Posterior cingulate gyrus (tissue), 11 donors: ENCODE measurements at regions not wholly inside any gene's neighbourhood (a gene's known extent, or its start where the extent isn't known, plus 50 kb on each side); places are given as distances from the start of the nearest gene placed in this dataset.

Experiments
- DNase-seq, 10 donors: peaks; one replicate each; pipeline versions ENCODE4 v3.0.0 to v3.0.0-alpha.2; 2020 to 2021; ENCODE audit warnings: mixed read lengths in 3 of 10
- intact Hi-C: fragments of 100-400 bp; cut with DNase I; formaldehyde crosslinking; loops from one replicate; pipeline ENCODE4 v1.15.1; 2023

GRCh38 chr9:117775591-117775990 is 71.4 kb downstream of the TLR4 start:
- intact Hi-C loops: no loop called here
- no peak for DNase-seq

- intact Hi-C loops: no loop called here
- no peak for DNase-seq
Observed at GRCh38 chr9:117777823-117778222, 73.6 kb downstream of the TLR4 start.

- no peak for DNase-seq
- intact Hi-C loops: loop anchor here (10.0 kb wide), 2 partner anchors 395 to 1505 kb away; no protein-coding TSS in a partner anchor
Observed at GRCh38 chr9:117779760-117780159, 75.6 kb downstream of the TLR4 start.

- DNase-seq: peak; percentile 67 to 97 (median 86)
- intact Hi-C loops: loop anchor here (1.0 to 10.0 kb wide), 4 partner anchors 139 to 1582 kb away; no protein-coding TSS in a partner anchor
Observed at GRCh38 chr9:117782931-117783788, 79.0 kb downstream of the TLR4 start.

- intact Hi-C loops: loop anchor here (1.0 to 10.0 kb wide), 4 partner anchors 140 to 1581 kb away; no protein-coding TSS in a partner anchor
- DNase-seq: no peak
Observed at GRCh38 chr9:117783828-117784227, 79.6 kb downstream of the TLR4 start.

GRCh38 chr9:117784996-117785395 is 80.8 kb downstream of the TLR4 start:
- intact Hi-C loops: loop anchor here (10.0 kb wide), 2 partner anchors 390 to 1500 kb away; no protein-coding TSS in a partner anchor
- no peak for DNase-seq

- intact Hi-C loops: loop anchor here (10.0 kb wide), 2 partner anchors 387 to 1497 kb away; no protein-coding TSS in a partner anchor
- no peak for DNase-seq
Observed at GRCh38 chr9:117787746-117788145, 83.5 kb downstream of the TLR4 start.

- no peak for DNase-seq
- intact Hi-C loops: no loop called here
Observed at GRCh38 chr9:117795271-117795670, 91.1 kb downstream of the TLR4 start.

GRCh38 chr9:117796681-117797080 is 92.5 kb downstream of the TLR4 start:
- intact Hi-C loops: no loop called here
- DNase-seq: peak in 1 of 10 donors; percentile 8

- DNase-seq: no peak
- intact Hi-C loops: no loop called here
Observed at GRCh38 chr9:117800389-117800788, 96.2 kb downstream of the TLR4 start.

- intact Hi-C loops: no loop called here
- no peak for DNase-seq
Observed at GRCh38 chr9:117809751-117810150, 105.5 kb downstream of the TLR4 start.

- no peak for DNase-seq
- intact Hi-C loops: no loop called here
Observed at GRCh38 chr9:117815315-117815714, 111.1 kb downstream of the TLR4 start.

- intact Hi-C loops: no loop called here
- no peak for DNase-seq
Observed at GRCh38 chr9:117815948-117816347, 111.7 kb downstream of the TLR4 start.

GRCh38 chr9:117821954-117822353 is 117.8 kb downstream of the TLR4 start:
- DNase-seq: no peak

GRCh38 chr9:117823576-117823975 is 119.4 kb downstream of the TLR4 start:
- DNase-seq: no peak
- intact Hi-C loops: no loop called here

More at GRCh38 chr9:117821954-117822353, 117.8 kb downstream of the TLR4 start:
- intact Hi-C loops: no loop called here

GRCh38 chr9:117825609-117826347 is 121.6 kb downstream of the TLR4 start:
- intact Hi-C loops: no loop called here
- no peak for DNase-seq

GRCh38 chr9:117826837-117827236 is 122.6 kb downstream of the TLR4 start:
- intact Hi-C loops: no loop called here
- no peak for DNase-seq

- DNase-seq: no peak
- intact Hi-C loops: no loop called here
Observed at GRCh38 chr9:117827456-117827855, 123.3 kb downstream of the TLR4 start.

- intact Hi-C loops: no loop called here
- DNase-seq: no peak
Observed at GRCh38 chr9:117828466-117828865, 124.3 kb downstream of the TLR4 start.

GRCh38 chr9:117835798-117836197 is 131.6 kb downstream of the TLR4 start:
- no peak for DNase-seq
- intact Hi-C loops: no loop called here

- no peak for DNase-seq
- intact Hi-C loops: no loop called here
Observed at GRCh38 chr9:117839862-117840261, 135.7 kb downstream of the TLR4 start.
